SK-N-SH (cell line): ENCODE measurements at regions not wholly inside any gene's neighbourhood (a gene's known extent, or its start where the extent isn't known, plus 50 kb on each side); places are given as distances from the start of the nearest gene placed in this dataset.

Experiments
- CHD2 ChIP-seq: fragments of 150-350 bp; IDR thresholded peaks from 2 replicates; pipeline ENCODE4 v1.6.1; 2018; ENCODE audit warnings: low read length; ENCODE audit not compliant: partially characterized antibody
- EZH2phosphoT487 ChIP-seq: fragments of 200-600 bp; sonication (generic); IDR thresholded peaks from 2 replicates; pipeline ENCODE4 v1.6.1; 2017; ENCODE audit warnings: low read depth, mixed run types, mild to moderate bottlenecking, antibody characterized with exemption, moderate library complexity, borderline replicate concordance
- GABPA ChIP-seq: IDR thresholded peaks from 2 replicates; pipeline ENCODE4 v1.4.0; 2012; ENCODE audit warnings: low read depth, mild to moderate bottlenecking
- POLR2AphosphoS5 ChIP-seq: IDR thresholded peaks from 2 replicates; pipeline ENCODE4 v1.6.1; 2012; ENCODE audit warnings: low read depth, low read length
- RAD21 ChIP-seq: IDR thresholded peaks from 2 replicates; pipeline ENCODE4 v1.6.1; 2012; ENCODE audit warnings: mild to moderate bottlenecking, low read length
- REST ChIP-seq: IDR thresholded peaks from 2 replicates; pipeline ENCODE4 v1.6.1; 2012; ENCODE audit warnings: mild to moderate bottlenecking, low read depth, low read length, moderate library complexity
- RFX5 ChIP-seq: IDR thresholded peaks from 2 replicates; pipeline ENCODE4 v1.6.1; 2012; ENCODE audit warnings: mild to moderate bottlenecking, improper control_type of control experiment, low read length
- RXRA ChIP-seq: IDR thresholded peaks from 2 replicates; pipeline ENCODE4 v1.4.0; 2012; ENCODE audit warnings: low read depth, mild to moderate bottlenecking, borderline replicate concordance
- TCF12 ChIP-seq: IDR thresholded peaks from 2 replicates; pipeline ENCODE4 v1.4.0; 2012
- USF2 ChIP-seq: fragments of 150-350 bp; IDR thresholded peaks from 2 replicates; pipeline ENCODE4 v1.6.1; 2017; ENCODE audit warnings: antibody characterized with exemption, low read length, low read depth, borderline replicate concordance
- TF ChIP-seq, protein P1 (sequence below): fragments of 200-600 bp; sonication (generic); IDR thresholded peaks from 2 replicates; pipeline ENCODE4 v1.6.1; 2017; ENCODE audit warnings: antibody characterized with exemption, mild to moderate bottlenecking, moderate library complexity

GRCh38 chr2:42860319-42861094 lies 68.1 kb upstream of the HAAO start:
- no peak for TF ChIP-seq GABPA
- no peak for TF ChIP-seq RAD21
- no peak for TF ChIP-seq POLR2AphosphoS5
- TF ChIP-seq, protein P1, sequence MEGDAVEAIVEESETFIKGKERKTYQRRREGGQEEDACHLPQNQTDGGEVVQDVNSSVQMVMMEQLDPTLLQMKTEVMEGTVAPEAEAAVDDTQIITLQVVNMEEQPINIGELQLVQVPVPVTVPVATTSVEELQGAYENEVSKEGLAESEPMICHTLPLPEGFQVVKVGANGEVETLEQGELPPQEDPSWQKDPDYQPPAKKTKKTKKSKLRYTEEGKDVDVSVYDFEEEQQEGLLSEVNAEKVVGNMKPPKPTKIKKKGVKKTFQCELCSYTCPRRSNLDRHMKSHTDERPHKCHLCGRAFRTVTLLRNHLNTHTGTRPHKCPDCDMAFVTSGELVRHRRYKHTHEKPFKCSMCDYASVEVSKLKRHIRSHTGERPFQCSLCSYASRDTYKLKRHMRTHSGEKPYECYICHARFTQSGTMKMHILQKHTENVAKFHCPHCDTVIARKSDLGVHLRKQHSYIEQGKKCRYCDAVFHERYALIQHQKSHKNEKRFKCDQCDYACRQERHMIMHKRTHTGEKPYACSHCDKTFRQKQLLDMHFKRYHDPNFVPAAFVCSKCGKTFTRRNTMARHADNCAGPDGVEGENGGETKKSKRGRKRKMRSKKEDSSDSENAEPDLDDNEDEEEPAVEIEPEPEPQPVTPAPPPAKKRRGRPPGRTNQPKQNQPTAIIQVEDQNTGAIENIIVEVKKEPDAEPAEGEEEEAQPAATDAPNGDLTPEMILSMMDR: no peak
- no peak for TF ChIP-seq RXRA
- no peak for TF ChIP-seq CHD2
- no peak for TF ChIP-seq EZH2phosphoT487
- no peak for TF ChIP-seq USF2
- no peak for TF ChIP-seq REST
- no peak for TF ChIP-seq TCF12
- TF ChIP-seq RFX5: no peak
